ENCODE measurements at regions not wholly inside any gene's neighbourhood (a gene's known extent, or its start where the extent isn't known, plus 50 kb on each side); places are given as distances from the start of the nearest gene placed in this dataset.
A peak's percentile ranks its signal among the peaks of the same experiment; 100 is the strongest.

GRCh38 chr2:155218292-155218924, 519.9 kb downstream of the KCNJ3 start:
- H3K4me3 ChIP-seq (ENCODE audit: low read depth, low read length), result no peak overlapping the region
- H3K36me3 ChIP-seq (ENCODE audit: control insufficient read depth, insufficient read depth, low read length), result no peaks in the 10 kb centered on the region
- FAIRE-seq (no peak), DNase-seq (ENCODE audit: low read depth) (no peak)
- no peak for TF ChIP-seq CTCF (IDR thresholded peaks at IDR 0.05; ENCODE audit: insufficient read depth, low read length, severe bottlenecking)
- H3K27me3 ChIP-seq (ENCODE audit: control insufficient read depth, insufficient read depth, low read length), result no peaks in the 10 kb centered on the region

- DNase-seq (ENCODE audit: low read depth) (no peak), FAIRE-seq (no peak)
- Histone ChIP-seq H3K4me3 (ENCODE audit: low read depth, low read length) (no peak overlapping the region), H3K27me3 (ENCODE audit: control insufficient read depth, insufficient read depth, low read length) (no peaks in the 10 kb centered on the region), H3K36me3 (ENCODE audit: control insufficient read depth, insufficient read depth, low read length) (no peaks in the 10 kb centered on the region)
- TF ChIP-seq CTCF (IDR thresholded peaks at IDR 0.05; ENCODE audit: insufficient read depth, low read length, severe bottlenecking), result no peak
These were observed 516.7 kb downstream of the KCNJ3 start for GRCh38 chr2:155215037-155215707.

- DNase-seq (ENCODE audit: low read depth) (no peak), FAIRE-seq (no peak)
- no peak for TF ChIP-seq CTCF (IDR thresholded peaks at IDR 0.05; ENCODE audit: insufficient read depth, low read length, severe bottlenecking)
- H3K4me3 ChIP-seq (ENCODE audit: low read depth, low read length), result no peak overlapping the region
- H3K27me3 ChIP-seq (ENCODE audit: control insufficient read depth, insufficient read depth, low read length), result no peaks in the 10 kb centered on the region
- no peaks in the 10 kb centered on the region for H3K36me3 ChIP-seq (ENCODE audit: control insufficient read depth, insufficient read depth, low read length)
These were observed 511.4 kb downstream of the KCNJ3 start for GRCh38 chr2:155209696-155210450.

GRCh38 chr2:155203178-155203577, 504.7 kb downstream of the KCNJ3 start:
- no peak for FAIRE-seq
- DNase-seq (ENCODE audit: low read depth), result no peak
- no peak for TF ChIP-seq CTCF (IDR thresholded peaks at IDR 0.05; ENCODE audit: insufficient read depth, low read length, severe bottlenecking)
- Histone ChIP-seq H3K27me3 (ENCODE audit: control insufficient read depth, insufficient read depth, low read length) (no peaks in the 10 kb centered on the region), H3K4me3 (ENCODE audit: low read depth, low read length) (no peak overlapping the region), H3K36me3 (ENCODE audit: control insufficient read depth, insufficient read depth, low read length) (no peaks in the 10 kb centered on the region)

GRCh38 chr2:155200753-155201152, 502.3 kb downstream of the KCNJ3 start:
- DNase-seq (ENCODE audit: low read depth) (peak; percentile 3), FAIRE-seq (no peak)
- no peaks in the 10 kb centered on the region for H3K36me3 ChIP-seq (ENCODE audit: control insufficient read depth, insufficient read depth, low read length)
- no peak overlapping the region for H3K4me3 ChIP-seq (ENCODE audit: low read depth, low read length)
- no peaks in the 10 kb centered on the region for H3K27me3 ChIP-seq (ENCODE audit: control insufficient read depth, insufficient read depth, low read length)
- no peak for TF ChIP-seq CTCF (IDR thresholded peaks at IDR 0.05; ENCODE audit: insufficient read depth, low read length, severe bottlenecking)

All from bronchial epithelial cell (primary cell).